ENCODE measurements at regions not wholly inside any gene's neighbourhood (a gene's known extent, or its start where the extent isn't known, plus 50 kb on each side); places are given as distances from the start of the nearest gene placed in this dataset.
"Not testable (repeated sequence)": the region's sequence is repeated elsewhere in the genome, so short reads cannot be mapped to it uniquely, and the experiment has no call there.

DNA sequence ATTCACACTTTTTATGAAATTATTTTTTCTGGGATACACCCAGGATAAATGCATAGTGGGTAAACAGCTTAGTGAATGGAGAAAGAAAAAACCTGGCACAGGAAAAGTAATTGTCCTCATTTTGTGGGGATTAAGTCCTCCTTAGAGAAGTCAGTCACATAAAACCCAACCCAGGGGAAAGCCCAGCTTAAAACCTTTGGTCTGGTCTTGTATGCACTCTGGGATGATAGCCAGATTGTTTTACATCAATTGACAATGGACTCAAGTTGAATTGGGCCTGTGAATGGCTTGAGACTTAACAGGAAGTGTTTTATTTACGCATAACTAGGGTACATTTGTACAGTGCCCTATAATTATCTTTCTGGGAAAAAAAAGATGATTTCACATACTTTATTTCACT lies 561.3 kb upstream of the GRIA3 start:
- TF ChIP-seq, protein P1, sequence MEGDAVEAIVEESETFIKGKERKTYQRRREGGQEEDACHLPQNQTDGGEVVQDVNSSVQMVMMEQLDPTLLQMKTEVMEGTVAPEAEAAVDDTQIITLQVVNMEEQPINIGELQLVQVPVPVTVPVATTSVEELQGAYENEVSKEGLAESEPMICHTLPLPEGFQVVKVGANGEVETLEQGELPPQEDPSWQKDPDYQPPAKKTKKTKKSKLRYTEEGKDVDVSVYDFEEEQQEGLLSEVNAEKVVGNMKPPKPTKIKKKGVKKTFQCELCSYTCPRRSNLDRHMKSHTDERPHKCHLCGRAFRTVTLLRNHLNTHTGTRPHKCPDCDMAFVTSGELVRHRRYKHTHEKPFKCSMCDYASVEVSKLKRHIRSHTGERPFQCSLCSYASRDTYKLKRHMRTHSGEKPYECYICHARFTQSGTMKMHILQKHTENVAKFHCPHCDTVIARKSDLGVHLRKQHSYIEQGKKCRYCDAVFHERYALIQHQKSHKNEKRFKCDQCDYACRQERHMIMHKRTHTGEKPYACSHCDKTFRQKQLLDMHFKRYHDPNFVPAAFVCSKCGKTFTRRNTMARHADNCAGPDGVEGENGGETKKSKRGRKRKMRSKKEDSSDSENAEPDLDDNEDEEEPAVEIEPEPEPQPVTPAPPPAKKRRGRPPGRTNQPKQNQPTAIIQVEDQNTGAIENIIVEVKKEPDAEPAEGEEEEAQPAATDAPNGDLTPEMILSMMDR (IDR thresholded peaks at IDR 0.05; ENCODE audit: control extremely low read depth, extremely low read depth, low read depth, missing control alignments), result no peak
- ChIA-PET POLR2A (no interaction called here), CTCF (no interaction called here)
- no peak for DNase-seq (ENCODE audit: extremely low spot score)

DNA sequence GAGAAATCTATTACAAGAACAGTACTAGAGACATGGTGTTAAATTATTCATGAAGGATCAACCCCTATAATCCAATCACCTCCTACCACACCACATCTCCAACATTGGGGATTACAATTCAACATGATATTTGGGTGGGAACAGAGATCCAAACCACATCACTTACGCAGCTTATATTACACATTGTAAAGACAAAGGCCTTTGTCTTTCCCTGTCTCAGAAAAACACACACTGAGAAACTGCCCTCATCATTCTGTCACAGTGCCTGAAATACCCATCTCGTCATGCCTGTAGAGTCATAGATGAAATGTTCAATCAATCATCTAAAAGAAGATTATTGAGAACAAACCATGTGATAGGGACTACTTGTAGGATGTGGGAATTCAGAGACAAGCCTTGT lies 558.8 kb upstream of the GRIA3 start:
- no peak for DNase-seq (ENCODE audit: extremely low spot score)
- ChIA-PET CTCF (no interaction called here), POLR2A (no interaction called here)
- TF ChIP-seq, protein P1 (IDR thresholded peaks at IDR 0.05; ENCODE audit: control extremely low read depth, extremely low read depth, low read depth, missing control alignments), result no peak

DNA sequence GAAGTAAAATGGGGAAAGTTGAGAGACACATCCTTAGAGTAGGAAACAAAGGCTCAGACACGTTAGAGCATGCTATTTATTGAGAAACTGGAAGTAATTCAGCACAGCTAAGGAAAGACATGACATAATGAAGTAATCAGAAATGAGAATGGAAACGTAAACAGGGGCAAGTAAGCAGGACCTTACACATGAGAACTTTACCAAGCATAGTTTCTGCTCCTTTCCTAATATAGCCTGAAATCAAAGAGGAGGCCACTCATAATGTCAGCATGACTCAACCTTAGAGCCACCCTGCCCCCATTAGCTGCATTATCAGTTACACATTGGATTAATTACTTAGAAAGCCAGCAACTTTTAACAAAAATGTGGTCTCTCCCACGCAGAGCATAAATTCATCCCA lies 558.3 kb upstream of the GRIA3 start:
- ChIA-PET POLR2A (no interaction called here), CTCF (no interaction called here)
- no peak for DNase-seq (ENCODE audit: extremely low spot score)
- TF ChIP-seq, protein P1 (IDR thresholded peaks at IDR 0.05; ENCODE audit: control extremely low read depth, extremely low read depth, low read depth, missing control alignments), result no peak

DNA sequence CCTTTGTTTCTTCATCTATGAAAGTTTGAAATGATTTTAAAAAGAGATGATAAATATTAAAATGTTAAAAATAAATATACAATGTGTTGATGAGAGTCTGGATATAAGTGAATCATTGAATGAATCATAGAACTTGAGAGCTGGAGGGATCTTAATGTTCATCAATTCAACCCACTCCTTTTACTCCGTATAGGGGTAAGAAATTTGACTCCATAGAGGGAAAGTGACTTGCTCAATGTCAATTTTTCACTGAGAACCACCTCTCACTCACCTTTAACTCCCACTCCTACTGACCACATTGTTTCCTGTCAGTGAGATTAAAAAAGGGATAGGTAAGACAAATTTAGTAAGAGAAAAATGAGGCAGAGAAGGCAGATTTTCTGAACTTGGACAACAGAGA lies 557.2 kb upstream of the GRIA3 start:
- TF ChIP-seq, protein P1 (IDR thresholded peaks at IDR 0.05; ENCODE audit: control extremely low read depth, extremely low read depth, low read depth, missing control alignments), result no peak
- DNase-seq (ENCODE audit: extremely low spot score), result no peak
- ChIA-PET CTCF (no interaction called here), POLR2A (no interaction called here)

DNA sequence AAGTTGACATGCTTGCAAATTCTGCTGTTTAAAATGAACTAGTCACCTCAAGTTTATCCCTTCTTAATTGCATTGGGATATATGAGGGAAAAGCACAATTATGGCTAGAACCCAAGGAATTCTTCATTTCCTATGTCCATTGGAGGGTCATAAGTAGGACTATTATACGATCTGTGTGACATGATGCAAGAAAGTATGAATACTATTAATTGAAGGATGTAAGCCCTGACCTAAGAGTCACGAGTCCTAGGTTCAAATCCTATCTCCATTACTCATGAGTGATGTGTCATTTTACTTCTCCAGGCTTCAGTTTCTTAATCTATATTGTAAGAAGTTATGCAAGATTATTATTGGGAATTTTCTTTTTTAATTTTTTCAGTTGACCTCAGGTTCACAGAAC lies 542.9 kb upstream of the GRIA3 start:
- no peak for DNase-seq (ENCODE audit: extremely low spot score)
- TF ChIP-seq, protein P1 (IDR thresholded peaks at IDR 0.05; ENCODE audit: control extremely low read depth, extremely low read depth, low read depth, missing control alignments), result no peak
- POLR2A ChIA-PET, result no interaction called here
- CTCF ChIA-PET, result no interaction called here

DNA sequence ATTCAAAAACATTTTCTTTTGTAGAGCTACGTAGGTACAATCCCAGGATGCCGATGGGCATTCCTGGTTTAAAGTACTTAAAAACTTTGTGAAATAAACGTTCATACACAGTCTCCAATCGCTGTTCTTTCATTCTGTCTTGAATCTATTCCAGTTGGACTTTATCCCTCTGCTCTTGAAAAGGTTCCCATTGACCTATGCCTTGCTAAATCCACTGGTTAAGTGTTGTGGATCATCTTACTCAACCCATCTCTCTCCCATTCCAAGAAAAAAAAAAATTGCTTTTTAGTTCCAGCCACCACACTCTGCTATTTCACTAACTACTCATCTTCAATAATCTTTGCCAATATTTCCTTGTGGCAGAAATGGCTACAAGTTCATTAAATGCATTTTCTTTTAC lies 542.3 kb upstream of the GRIA3 start:
- TF ChIP-seq, protein P1 (IDR thresholded peaks at IDR 0.05; ENCODE audit: control extremely low read depth, extremely low read depth, low read depth, missing control alignments), result no peak
- CTCF ChIA-PET, result no interaction called here
- no peak for DNase-seq (ENCODE audit: extremely low spot score)
- POLR2A ChIA-PET, result no interaction called here

DNA sequence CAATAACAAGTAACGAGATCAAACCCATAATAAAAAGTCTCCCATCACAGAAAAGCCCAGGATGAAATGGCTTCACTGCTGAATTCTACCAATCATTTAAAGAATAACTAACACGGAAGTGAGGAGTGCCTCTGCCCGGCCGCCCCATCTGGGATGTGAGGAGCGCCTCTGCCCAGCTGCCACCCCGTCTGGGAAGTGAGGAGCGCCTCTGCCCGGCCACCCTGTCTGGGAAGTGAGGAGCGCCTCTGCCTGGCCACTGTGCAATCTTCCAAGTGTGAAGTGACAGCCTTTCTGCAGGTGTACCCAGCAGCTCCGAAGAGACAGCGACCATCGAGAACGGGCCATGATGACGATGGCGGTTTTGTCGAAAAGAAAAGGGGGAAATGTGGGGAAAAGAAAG lies 528.8 kb upstream of the GRIA3 start:
- CTCF ChIA-PET; DNase-seq (ENCODE audit: extremely low spot score); POLR2A ChIA-PET: not testable (repeated sequence)
